SK-N-DZ (cell line): ENCODE measurements at regions not wholly inside any gene's neighbourhood (a gene's known extent, or its start where the extent isn't known, plus 50 kb on each side); places are given as distances from the start of the nearest gene placed in this dataset.

ENCODE experiments used
- DNase-seq: peaks from one replicate; pipeline ENCODE4 v3.0.0-alpha.2; 2015; ENCODE audit warnings: low spot score

DNA sequence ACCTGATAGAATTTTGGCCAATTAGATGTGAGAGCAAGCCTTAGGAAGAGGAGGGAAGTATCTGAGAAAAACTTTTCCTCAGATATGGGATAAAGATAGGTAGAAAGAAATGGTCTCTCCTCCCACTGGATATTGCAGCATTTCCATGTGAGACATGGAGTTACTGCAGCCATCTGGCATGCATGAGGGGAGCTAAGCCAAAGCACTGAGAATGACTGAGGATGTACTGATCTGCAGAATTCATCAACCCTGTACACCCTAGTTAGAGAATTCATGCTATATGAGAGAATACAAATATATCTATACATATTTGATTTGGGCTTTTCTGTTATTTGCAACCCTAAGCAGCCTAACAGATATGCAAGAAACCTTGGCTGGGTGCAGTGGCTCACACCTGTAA lies 52.5 kb upstream of the RPL34 start:
- DNase-seq: no peak

DNA sequence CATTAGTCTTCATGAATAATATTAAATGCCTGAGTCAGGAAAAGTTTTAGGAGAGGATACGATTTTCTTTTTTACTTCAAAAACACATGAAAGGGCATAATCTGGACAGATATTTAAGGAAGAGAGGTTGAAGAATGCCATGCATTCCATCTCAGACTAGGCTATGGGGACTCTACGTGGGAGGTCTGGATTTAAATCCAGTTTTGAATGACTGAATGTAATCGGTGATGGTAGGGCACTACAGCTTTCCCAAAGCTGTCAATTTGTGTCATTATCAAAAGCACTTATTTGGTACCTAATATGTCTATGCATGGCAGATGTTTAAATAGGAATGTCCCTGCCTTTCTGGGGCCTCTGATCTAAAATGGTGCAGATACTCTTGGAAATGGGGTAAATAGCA lies 59.3 kb upstream of the RPL34 start:
- DNase-seq: no peak

DNA sequence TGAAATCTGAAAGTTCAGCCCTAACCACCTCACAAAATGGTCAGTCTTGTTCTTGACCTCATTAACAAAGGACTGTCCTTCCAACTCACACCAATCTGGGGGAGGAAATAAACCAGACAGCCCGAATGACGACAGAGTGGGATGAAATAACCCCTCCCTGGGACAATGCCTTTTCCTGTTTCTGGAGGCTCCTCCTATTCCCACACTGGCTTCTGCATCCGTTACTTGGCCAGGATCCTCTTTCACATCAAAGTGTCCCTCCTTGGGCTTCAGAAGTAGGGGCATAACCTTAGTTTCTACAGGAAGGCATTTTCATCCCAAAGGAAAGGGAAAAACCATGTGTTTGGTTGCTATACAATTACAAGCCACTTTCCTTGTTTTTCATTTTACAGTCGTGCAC lies 59.8 kb upstream of the RPL34 start:
- no peak for DNase-seq

DNA sequence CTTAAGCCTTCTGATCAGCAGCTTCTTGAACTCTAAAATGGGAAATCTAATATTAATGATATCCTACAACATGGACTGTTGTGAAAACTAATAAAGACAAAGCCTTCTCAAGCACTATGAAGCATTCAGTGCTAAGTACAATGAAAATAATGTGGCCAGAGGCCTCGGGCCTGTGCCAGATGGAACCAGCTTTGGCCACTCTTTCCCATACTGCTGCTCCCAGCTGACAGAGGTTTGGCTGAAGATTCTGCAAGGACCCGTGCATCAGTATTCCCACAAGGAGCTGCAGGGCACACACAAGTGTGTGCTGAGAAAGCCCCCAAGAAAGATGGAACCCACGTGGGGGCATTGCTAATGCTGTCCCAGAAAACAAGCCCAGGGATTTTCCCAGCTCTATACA lies 60.5 kb upstream of the RPL34 start:
- no peak for DNase-seq

DNA sequence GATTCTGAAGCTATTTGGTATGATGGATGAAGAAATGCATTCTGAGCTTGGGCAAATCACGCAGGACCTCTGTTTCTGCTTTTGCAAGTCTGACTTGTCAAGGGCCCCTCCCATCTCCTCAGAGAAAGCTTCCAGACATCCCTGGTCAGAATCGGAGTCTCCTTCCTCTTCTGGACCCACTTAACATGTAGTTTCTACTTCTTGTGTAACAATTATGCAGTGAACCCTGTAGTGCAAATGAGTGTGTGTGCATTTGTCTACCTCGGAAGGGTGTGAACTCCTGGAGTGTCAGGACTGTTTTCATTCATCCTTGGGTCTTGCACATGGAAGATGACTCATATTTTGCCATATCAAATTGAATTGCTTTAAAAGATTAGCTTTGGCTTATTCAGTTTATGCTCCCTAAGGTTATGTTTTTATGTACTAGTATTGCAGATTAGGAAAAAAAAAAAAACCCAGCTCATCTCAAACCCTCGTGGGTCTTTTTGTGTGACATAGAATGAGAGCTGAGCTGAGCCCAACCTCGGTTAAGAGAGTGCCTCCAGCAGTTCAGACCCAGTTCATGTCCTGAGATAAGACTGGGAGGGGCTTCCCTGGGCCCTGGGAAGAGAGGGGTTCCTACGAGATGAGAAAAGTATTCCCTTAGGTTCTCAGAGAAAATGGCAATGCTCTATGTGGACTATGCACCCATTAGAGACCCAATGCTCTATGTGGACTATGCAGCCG lies 61.1 kb upstream of the RPL34 start:
- DNase-seq: no peak

DNA sequence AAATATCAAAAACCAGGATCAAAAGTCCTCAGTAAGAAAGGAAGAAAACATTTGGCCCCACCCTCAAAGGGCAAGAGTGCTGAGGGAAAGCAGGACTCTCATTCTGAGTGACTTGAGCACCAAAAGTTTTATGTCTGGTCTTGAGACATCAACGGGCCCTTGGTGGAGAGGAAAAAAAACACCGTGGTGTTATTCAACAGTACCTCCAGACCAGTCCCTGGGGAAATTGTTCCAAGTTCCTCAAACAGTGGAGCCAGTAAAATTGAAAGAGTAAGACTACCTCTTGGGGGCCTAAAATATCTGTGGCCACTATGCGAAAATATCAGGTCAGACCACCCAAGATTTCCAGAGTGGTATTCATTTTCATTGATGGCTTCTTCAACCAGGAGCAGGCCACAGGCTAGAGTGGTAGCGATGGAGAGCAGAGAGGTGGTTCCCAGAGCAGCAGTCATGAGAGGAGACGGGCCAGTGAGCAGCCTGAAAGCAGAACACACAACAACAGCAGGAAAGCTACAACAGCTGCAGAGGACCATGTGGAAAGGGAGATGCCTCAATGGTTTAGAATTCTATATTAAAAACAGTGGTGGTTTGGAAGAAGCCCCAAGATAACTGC lies 63.7 kb upstream of the RPL34 start:
- DNase-seq: no peak

DNA sequence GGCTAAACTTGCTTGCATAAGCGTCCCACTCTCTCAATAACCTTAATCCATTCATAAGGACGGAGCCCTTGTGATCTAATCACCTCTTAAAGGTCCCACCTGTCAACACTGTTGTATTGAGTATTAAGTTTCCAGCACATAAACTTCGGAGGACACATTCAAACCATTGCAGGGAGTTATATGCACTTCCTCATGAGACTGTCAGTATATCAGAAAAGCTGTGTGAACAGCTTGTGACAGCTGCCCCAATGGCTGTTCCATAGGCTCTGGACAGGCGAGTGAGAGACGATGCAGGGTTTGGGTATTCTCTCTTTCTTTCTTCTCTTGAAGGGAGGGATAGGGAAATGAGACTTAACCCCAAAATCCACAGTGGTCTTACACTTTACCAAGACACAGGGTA lies 64.2 kb upstream of the RPL34 start:
- no peak for DNase-seq

DNA sequence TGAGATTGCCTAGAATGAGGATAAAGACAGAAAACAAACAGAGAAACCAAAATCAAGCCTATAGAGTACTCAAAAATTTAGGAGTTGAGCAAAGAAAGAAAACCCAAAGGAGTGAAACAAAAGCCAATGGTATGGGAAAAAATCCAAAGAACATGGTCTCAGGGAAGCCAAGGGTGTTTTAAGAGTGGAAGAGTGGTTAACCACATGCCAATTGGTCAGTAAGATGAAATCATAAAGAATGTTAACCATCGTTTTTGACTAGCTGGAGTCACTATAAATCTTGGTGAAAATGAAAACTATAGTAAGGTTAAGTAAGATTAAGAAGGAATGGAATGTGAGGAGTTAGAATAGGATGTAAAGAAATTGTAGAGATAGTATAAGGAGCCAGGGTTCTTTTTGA lies 64.7 kb upstream of the RPL34 start:
- no peak for DNase-seq

DNA sequence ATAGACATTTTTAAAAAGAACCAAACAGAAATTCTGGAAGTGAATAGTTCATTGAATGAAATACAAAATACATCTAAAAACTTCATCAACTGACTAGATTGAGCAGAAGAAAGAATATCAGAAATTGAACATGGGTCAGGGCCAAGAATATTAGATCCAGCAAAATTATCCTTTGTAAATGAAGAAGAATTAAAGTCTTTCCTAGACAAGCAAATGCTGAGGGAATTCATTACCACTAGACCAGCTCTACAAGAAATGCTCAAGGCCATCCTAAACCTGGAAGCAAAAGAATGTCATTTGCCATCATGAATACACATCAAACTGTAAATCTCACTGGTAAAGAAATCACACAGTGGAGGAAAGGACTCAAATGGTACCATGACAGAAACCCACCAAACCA lies 72.7 kb upstream of the RPL34 start:
- DNase-seq: no peak

DNA sequence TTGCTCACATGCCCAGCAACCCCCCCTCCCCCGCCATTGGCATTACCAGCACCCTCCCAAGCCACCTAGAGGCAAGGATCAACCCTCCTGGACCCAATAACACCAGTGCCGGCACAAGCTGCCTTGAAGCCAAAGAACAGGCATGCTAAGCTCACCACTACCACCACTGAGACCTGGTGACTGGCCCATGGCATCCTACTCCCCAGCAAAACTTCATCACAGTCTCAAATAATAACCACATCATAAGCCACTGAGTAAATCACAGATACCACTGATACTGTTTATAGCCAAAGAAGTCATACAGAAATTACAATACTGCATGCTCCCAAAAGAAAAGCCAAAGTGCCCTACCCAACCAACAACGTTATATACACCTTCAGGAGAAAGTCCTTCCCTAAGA lies 73.6 kb upstream of the RPL34 start:
- DNase-seq: no peak

DNA sequence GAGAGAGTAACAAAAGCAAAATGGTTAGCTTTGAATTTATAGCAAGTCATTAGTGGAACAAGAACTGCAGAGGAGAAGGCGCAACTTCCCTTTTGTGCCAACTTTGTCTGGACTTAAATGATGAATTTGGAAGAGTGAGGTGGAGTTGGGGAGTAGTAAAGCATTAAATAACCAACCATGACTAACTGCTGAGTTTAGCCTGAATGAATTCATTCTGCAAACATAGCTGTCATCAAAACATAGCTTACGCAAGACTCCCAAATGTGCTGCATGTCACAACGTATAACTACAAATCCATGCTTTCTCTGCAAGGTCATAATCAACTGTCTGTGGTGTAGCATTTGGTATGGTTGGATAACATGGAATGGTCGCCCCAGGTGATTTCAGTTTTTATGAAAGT lies 75.9 kb upstream of the RPL34 start:
- no peak for DNase-seq

DNA sequence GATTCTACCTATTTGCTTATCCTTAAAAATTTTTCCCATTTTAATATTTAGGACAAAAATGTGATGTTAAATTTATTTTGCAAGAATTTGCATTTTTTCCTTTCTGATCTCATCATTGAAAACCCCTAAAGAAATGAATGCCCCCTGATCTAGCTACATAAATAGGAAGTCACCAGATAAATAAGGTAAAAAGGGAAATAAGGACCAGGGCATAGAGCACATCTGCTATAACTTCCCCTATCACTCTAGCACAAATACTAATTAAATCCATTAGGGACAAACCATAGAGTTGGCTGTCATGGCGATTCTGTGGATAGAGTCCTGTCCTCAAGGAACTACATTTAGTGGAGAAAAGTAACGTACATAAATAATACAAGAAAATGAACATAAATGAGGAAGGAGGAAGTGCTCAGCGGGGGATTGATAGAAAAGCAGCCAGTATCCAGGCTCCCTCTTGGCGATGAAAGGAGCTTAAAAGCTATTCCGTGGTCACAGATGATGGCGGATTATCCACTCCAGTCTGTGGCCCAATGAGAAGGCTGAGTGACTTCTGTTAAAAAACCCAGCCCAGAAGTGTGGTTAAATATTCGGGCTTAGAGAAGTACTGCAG lies 76.9 kb upstream of the RPL34 start:
- no peak for DNase-seq

DNA sequence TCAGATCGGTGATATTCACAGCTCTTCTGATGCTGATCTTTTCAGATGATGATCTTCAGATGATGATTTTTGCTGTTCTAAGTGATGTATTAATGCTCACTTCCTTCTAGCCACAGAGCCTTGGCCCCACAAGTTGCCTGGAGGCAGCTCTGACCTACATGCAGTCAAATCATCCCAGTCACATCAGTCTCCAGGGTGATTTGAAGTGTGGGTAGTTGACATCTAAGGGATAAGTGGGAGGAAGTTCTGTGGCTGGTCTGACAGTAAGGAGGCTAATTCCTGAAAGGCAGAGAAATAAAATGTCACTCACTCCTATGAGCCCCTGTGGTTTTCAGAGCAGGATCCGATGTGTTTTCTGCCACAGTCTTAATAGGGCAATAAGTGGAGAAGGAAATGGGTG lies 79.8 kb upstream of the RPL34 start:
- DNase-seq: no peak

DNA sequence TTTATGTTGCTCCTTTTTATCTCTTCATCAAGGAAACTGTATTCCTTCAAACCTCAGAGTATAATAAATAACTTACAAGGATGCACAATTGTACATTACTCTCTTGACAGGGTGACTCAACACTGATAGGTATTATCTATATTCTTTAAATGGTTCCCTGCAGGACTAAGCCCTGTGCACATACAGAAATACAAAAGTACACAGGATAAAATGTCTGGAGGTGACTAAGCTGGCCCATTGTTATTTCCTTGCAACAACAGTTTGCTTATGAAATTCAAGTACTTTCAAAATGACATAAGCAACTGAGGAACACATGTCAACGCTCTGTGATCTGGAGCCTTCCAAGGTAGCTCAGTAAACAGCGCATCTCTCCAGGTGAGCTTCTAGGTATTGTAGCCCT lies 83.8 kb upstream of the RPL34 start:
- DNase-seq: no peak

DNA sequence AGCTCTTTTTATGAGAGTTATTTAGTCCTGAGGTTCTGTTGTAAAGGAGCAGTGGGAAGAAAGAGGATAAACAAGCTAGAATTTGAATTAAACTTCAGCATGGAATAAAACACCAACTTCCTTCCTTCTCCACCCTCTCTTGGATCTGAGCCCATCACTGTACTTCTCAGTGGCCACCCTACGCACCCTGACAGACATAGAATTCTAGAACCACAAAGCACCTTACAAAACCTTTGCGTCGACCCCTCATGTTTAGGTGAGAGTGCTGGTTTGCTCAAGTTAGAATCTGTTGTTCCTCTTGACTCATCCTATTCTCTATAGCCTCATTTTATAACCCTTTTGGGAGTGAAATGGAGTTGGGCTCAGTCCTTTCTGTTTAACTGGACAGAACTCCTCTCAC lies 84.6 kb upstream of the RPL34 start:
- DNase-seq: no peak

DNA sequence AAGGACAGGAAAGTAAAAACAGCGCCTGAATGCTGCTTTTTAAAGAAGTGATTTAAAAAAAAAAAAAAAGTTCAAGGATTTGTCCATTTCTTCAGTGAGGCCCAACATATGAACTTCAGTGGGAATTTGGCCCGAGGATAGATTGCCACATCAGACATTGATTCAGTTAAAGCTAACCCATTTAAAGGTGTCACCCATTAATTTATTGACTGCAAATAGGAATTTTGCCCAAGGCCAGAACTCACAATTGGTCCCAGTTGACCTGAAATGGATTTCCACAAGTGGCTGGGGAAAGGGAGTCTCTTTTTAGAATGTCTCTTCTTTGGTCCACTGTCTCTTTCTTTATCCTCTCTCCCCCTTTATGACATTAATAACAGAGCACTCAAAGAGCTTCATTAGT lies 86.5 kb upstream of the RPL34 start:
- no peak for DNase-seq

DNA sequence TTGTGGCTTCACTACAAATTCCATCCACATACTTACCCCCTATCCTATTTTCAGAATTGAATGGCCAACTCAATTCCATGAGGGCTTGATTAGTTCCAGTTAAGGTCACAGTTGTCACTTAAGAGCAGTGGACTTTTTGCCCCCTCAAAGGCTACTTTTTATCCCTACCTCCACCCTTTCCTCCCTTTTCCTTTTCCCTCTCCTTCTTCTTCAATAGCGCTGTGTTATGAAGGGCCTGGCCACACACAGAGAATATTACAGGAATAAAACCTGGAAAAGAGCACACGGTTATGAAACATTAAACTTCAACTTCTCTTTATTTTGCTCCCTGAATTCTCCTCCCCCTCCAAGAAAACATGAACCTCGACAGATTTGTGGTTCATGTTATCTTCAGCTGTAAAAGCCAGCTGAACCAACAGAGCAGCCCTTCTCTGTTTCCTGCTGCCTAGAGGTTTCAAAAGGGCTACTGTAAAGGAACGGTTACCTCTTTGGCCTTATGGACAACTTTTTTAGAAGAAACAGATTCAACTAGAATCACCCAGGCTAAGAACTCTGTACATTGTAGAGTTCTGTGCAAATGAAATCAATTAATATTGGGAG lies 87.0 kb upstream of the RPL34 start:
- DNase-seq: no peak

DNA sequence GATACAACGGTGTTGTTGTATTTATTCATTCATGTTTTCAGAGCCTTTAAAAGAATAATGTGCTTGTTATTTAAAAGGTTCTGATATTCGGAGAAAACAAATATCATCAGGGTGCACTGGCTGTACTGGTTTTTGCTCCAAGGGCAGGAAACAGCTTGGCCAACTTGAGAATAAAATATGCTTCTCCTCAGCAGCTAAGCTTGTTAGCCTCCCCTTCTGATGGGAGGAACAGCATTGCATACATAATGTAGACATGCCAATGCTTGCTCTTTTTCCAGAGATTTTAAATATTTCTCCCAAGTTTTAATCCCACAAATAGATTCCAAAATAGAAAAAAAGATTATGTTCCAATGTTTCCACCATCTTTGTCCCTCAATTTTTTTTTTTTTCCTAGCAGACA lies 87.6 kb upstream of the RPL34 start:
- no peak for DNase-seq

DNA sequence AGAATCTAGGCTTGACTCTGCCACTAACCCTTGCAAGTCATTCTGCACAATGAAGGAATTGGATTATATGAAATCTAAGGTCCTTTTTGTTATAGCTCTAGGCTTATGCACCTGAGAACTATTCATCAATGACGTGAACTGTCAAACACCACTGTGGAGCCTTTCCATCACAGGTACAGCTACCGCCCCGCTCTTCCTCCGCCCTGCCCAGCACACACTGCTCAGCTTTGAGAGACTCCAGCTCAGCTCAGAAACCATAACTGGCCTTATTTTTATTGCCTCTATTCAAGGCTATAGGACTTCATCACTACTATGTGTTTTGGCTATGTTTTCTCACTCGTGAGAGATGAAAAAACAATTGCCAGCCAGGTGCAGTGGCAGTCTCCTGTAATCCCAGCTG lies 88.2 kb upstream of the RPL34 start:
- no peak for DNase-seq

DNA sequence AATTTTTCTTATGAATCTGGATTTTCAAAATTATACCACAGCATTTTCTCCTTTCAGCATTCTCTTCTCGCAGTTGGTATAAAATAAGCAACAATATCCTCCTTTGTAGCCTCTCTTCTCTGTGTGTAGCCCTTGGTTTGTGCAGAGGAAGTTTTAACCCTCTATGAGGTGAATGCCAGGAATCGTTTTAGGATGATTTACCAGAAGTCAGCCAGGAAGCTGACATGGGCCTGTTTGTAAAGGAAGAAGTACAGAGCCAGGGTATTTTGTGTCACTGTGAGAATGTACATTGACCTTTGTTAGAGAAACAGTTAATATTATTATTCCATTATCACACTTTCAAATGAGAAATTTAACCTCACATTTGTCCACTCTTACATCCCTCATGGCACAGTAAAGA lies 88.9 kb upstream of the RPL34 start:
- no peak for DNase-seq

DNA sequence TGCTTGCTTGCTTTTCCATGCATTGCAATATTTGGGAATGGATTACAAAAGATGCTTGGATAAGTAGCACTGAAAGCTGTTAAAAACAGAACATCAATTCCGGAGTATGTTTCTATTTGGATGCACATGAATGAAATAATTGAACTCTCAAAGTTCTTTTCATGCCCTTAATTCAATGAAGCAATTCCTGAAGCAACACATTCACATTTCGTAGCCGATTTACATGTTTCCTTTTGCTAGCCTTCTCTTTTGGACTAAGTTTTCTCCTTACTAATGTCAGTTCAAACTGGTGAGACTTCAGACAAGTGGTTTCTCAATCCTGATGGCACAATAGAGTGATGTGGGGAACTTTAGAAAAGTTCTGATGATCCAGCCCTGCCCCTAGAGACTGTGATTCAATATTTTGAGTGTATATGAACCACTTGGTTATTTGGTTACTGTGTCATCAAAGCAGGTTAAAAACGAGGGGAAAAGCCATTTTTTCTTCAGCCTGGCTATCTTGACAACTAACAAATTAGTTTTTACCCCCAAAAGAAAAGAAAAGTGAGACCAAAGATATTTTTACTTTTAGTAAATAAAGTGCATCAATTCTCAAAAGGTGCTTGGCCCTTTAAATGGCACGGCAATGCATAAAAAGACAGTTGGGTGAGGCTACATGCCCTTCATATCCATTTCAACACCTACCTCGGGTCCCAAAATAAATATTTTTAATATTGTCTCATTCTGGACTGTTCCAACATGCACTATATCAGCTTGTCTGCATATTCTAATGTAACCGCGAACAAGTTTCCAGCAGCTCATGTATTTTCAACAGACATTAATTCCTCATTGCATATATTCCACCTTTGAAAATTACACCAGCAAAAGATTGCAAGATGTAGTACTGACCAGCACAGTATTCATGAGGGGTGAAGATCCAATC lies 90.1 kb upstream of the RPL34 start:
- no peak for DNase-seq

DNA sequence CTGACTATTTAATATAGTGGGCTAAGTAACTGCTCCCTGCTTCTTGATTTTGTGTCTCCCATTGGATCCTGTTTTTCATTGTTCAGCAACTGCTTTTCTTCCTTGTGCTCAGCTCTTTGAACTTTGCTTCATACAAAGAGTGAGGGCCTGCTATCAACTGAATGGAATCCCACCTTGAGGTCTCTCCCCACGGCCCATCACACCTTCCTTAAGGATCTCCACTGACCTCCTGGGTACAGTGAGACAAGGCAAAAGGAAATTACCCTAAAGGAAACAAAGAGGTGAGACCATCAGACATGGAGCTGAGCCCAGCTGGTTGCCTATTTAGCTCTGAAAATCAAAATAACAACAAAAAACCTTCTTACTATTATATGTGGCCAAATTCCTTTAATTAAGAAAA lies 91.3 kb upstream of the RPL34 start:
- no peak for DNase-seq
